Gastroesophageal sphincter (tissue), 4 donors: ENCODE measurements at regions not wholly inside any gene's neighbourhood (a gene's known extent, or its start where the extent isn't known, plus 50 kb on each side); places are given as distances from the start of the nearest gene placed in this dataset.

ENCODE experiments used
- ATAC-seq: fragments of 150-250 bp; one replicate; pipeline ENCODE4 v1.9.1; 2016; ENCODE audit warnings: mild to moderate bottlenecking, moderate library complexity
- H3K27ac ChIP-seq, 4 donors: fragments of 200-600 bp; sonication (generic) in 3 of 4; 1 replicate in 3 of 4; 2 replicates in 1 of 4; pipeline ENCODE4 v1.5.1; 2016 to 2019
- H3K27me3 ChIP-seq: fragments of 200-600 bp; sonication (generic); one replicate; pipeline ENCODE4 v1.5.1; 2019
- H3K36me3 ChIP-seq, 2 donors: fragments of 200-600 bp; sonication (generic); one replicate each; pipeline ENCODE4 v1.5.1; 2019; ENCODE audit warnings: control low read depth in 1 of 2
- H3K4me1 ChIP-seq, 3 donors: fragments of 200-600 bp; sonication (generic); 1 replicate in 2 of 3; 2 replicates in 1 of 3; pipeline ENCODE4 v1.5.1; 2016 to 2019; ENCODE audit warnings: control low read depth in 2 of 3
- H3K4me3 ChIP-seq, 2 donors: fragments of 200-600 bp; sonication (generic); one replicate each; pipeline ENCODE4 v1.5.1; 2019; ENCODE audit warnings: mild to moderate bottlenecking in 1 of 2, moderate library complexity in 1 of 2
- H3K9me3 ChIP-seq, 3 donors: fragments of 200-600 bp; sonication (generic); one replicate each; pipeline ENCODE4 v1.5.1; 2017 to 2019; ENCODE audit warnings: control low read depth in 2 of 3
- EP300 ChIP-seq: sonication (generic); formaldehyde crosslinking; IDR thresholded peaks from one replicate; pipeline ENCODE4 v1.6.1; 2017; ENCODE audit warnings: antibody characterized with exemption, mild to moderate bottlenecking
- POLR2A ChIP-seq, 2 donors: fragments of 450-650 bp; IDR thresholded peaks; one replicate each; pipeline ENCODE4 v1.6.1; 2017; ENCODE audit warnings: antibody characterized with exemption in 2 of 2, mild to moderate bottlenecking in 2 of 2, moderate library complexity in 1 of 2
- POLR2AphosphoS5 ChIP-seq: sonication (generic); formaldehyde crosslinking; IDR thresholded peaks from one replicate; pipeline ENCODE4 v1.6.1; 2017; ENCODE audit warnings: antibody characterized with exemption
- WGBS, 2 donors: methylation state at CpG; one replicate each; pipeline ENCODE4 v1.1.5; 2018; ENCODE audit warnings: low coverage in 1 of 2; 5-methylcytosine and 5-hydroxymethylcytosine counted together
- TF ChIP-seq, protein P1 (sequence below), 4 experiments: fragments of 200-600 bp in 2 of 4; fragments of 450-650 bp in 2 of 4; sonication (generic) in 1 of 4; IDR thresholded peaks; one replicate each; pipeline ENCODE4 v1.5.1; 2017 to 2019; ENCODE audit warnings: antibody characterized with exemption in 4 of 4, mild to moderate bottlenecking in 2 of 4, moderate library complexity in 2 of 4

GRCh38 chr7:32163896-32164295, 93.7 kb upstream of the PDE1C start:
- Histone ChIP-seq H3K4me1 (peaks cover 0 to 21% (median 3%) of the 10 kb centered on the region in 3 donors), H3K4me3 (no peak overlapping the region), H3K9me3 (no peaks in the 10 kb centered on the region), H3K27ac (peak overlapping the region in 3 of 4 donors; percentile 11 to 53 (median 46)), H3K27me3 (no peaks in the 10 kb centered on the region), H3K36me3 (no peaks in the 10 kb centered on the region)
- TF ChIP-seq, protein P1, sequence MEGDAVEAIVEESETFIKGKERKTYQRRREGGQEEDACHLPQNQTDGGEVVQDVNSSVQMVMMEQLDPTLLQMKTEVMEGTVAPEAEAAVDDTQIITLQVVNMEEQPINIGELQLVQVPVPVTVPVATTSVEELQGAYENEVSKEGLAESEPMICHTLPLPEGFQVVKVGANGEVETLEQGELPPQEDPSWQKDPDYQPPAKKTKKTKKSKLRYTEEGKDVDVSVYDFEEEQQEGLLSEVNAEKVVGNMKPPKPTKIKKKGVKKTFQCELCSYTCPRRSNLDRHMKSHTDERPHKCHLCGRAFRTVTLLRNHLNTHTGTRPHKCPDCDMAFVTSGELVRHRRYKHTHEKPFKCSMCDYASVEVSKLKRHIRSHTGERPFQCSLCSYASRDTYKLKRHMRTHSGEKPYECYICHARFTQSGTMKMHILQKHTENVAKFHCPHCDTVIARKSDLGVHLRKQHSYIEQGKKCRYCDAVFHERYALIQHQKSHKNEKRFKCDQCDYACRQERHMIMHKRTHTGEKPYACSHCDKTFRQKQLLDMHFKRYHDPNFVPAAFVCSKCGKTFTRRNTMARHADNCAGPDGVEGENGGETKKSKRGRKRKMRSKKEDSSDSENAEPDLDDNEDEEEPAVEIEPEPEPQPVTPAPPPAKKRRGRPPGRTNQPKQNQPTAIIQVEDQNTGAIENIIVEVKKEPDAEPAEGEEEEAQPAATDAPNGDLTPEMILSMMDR (IDR thresholded peaks at IDR 0.05), result no peak
- TF ChIP-seq POLR2A (IDR thresholded peaks at IDR 0.05), result no peak
- ATAC-seq, result no peak

DNA sequence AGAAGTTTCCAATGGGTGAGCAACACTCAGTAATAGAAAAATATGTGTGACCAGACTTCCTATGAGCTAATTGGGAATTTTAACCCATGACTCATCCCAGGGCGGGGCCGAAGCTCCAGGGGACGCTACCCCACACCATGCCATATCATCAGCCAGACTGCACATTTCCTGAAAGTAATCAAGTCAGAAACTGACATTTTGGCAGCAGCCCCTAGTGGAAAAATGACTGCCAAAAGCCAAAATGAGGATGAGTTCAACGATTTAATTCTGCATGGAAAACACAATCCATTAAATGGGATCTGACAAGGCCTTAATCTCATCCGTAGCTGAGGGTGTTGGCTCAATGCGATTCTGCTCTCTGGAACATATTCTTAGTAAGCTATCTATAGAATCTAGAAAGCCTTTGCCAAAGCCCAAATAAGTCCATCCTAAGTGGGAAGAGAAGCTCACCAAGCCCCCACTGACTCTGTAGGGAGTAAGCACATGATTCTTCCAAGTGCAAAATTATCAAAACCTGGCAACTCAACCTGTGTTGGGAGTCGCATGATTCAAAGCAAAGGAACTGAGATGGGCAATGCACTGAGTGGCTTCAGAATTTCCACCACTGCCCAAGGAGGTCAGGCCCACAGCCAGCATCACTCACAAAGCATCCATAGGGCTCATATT, 93.1 kb upstream of the PDE1C start:
- Histone ChIP-seq H3K36me3 (no peaks in the 10 kb centered on the region), H3K27me3 (no peaks in the 10 kb centered on the region), H3K4me3 (no peak overlapping the region), H3K27ac (peak overlapping the region in 3 of 4 donors; percentile 11 to 53 (median 46)), H3K9me3 (no peaks in the 10 kb centered on the region), H3K4me1 (peaks cover 0 to 21% (median 3%) of the 10 kb centered on the region in 3 donors)
- TF ChIP-seq POLR2A (IDR thresholded peaks at IDR 0.05) (no peak), POLR2AphosphoS5 (peak; percentile 50), EP300 (no peak)
- TF ChIP-seq, protein P1 (IDR thresholded peaks at IDR 0.05), result no peak
- peak; percentile 80 for ATAC-seq
- 9 to 16% methylated on average over 5 to 6 of the region's 7 CpGs for WGBS, 2 donors

DNA sequence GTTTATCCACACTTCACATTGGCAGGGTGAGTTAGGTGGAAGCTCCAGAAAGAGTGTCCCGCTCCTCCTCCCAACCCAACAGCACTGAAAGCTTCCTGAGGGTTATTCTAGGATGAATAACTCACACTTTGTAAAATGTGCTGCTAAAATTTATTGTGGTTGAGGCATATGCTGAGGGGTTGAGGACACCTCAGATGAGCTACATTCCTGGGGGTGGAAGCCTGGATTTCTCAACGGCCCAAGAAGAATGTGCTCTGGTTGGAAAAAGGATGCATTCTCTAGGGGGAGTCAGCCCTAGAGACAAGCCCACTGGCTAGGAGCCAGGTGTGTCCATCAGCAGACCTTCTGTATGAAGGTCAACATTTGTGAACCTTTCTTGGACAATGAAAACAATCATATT, 91.5 kb upstream of the PDE1C start:
- no peaks in the 10 kb centered on the region for H3K9me3 ChIP-seq
- no peak overlapping the region for H3K27ac ChIP-seq
- H3K27me3 ChIP-seq, result no peaks in the 10 kb centered on the region
- H3K4me3 ChIP-seq, result no peak overlapping the region
- no peaks in the 10 kb centered on the region for H3K36me3 ChIP-seq
- ATAC-seq, result no peak
- peaks cover 0 to 21% (median 3%) of the 10 kb centered on the region in 3 donors for H3K4me1 ChIP-seq
- TF ChIP-seq, protein P1 (IDR thresholded peaks at IDR 0.05), result no peak
- TF ChIP-seq POLR2AphosphoS5 (no peak), EP300 (no peak)
- WGBS, 2 donors, result 38 to 54% methylated on average over 1 to 2 of the region's 2 CpGs

DNA sequence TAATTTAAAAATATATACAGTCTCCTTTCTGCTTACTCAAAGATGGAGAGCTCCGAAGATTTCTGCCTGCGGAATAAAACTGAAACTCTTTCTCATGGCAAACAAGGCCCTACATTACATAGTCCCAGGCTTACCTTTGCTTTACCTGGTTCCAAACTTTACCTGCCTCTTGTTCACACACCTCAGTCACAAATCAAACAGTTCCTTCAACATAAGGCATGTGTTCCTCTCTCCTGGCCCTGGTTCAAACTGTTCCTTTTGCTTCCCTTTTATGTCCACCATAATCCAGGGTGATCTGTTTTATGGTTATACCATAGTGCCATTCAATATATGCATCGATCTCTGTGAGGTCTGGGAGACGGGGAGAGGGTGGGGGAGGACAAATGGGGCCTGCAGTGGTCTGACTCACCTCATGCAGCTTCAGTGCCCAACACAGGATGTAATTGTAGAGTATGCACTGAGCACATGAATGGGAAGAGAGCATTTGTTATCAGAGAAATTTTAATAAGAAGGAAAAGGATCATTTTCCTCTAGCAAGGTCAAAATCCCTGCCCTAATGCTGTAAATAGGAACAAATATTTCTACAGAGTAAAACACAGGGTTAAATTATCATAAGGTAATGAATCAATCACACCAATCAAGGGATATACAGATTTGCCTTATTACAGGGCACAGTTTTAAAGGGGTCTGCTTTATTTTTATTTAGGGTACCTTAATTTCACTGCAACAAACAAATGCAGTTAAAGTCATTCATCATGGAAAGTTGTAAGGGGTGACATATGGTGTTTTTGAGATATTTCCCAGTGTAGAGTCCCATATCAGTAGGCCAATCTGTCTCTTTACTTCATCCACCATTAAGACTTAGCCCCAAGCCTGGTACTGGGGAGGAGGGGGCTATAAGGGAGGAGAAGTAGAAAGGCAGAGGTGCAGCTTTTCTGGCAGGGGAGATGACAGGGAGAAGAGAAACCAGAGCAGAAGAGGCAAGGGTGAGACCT, 88.8 kb upstream of the PDE1C start:
- Histone ChIP-seq H3K4me3 (no peak overlapping the region), H3K27ac (no peak overlapping the region), H3K27me3 (no peaks in the 10 kb centered on the region), H3K4me1 (peaks cover 0 to 27% (median 3%) of the 10 kb centered on the region in 3 donors), H3K9me3 (no peaks in the 10 kb centered on the region), H3K36me3 (no peaks in the 10 kb centered on the region)
- ATAC-seq, result no peak
- WGBS, 2 donors, result 79 to 88% methylated on average over 3 to 4 of the region's 4 CpGs
- TF ChIP-seq EP300 (no peak), POLR2AphosphoS5 (no peak), POLR2A (IDR thresholded peaks at IDR 0.05) (no peak)
- TF ChIP-seq, protein P1 (IDR thresholded peaks at IDR 0.05), result no peak
